GM23248 (cell line): ENCODE measurements at regions not wholly inside any gene's neighbourhood (a gene's known extent, or its start where the extent isn't known, plus 50 kb on each side); places are given as distances from the start of the nearest gene placed in this dataset.

Experiments used
- DNase-seq: peaks from one replicate; pipeline ENCODE4 v3.0.0-alpha.2; 2015
- H2AFZ ChIP-seq: fragments of 200-600 bp; sonication (generic); 2 replicates; pipeline ENCODE4 v1.6.1; 2016; ENCODE audit warnings: antibody characterized with exemption
- H3F3A ChIP-seq: fragments of 200-600 bp; sonication (generic); 2 replicates; pipeline ENCODE4 v1.6.1; 2016; ENCODE audit warnings: mild to moderate bottlenecking, antibody characterized with exemption, mixed run types; ENCODE audit not compliant: insufficient read depth
- H3K27ac ChIP-seq: fragments of 200-600 bp; sonication (generic); 2 replicates; pipeline ENCODE4 v1.5.1; 2016; ENCODE audit warnings: mild to moderate bottlenecking
- H3K27me3 ChIP-seq: fragments of 200-600 bp; sonication (generic); replicated peaks from 2 replicates; pipeline ENCODE4 v1.6.1; 2016; ENCODE audit warnings: mild to moderate bottlenecking; ENCODE audit not compliant: insufficient read depth
- H3K36me3 ChIP-seq: fragments of 200-600 bp; sonication (generic); 2 replicates; pipeline ENCODE4 v1.6.1; 2016; ENCODE audit warnings: low read depth, mild to moderate bottlenecking
- H3K4me1 ChIP-seq: fragments of 200-600 bp; sonication (generic); 2 replicates; pipeline ENCODE4 v1.6.1; 2016; ENCODE audit warnings: mild to moderate bottlenecking; ENCODE audit not compliant: insufficient read depth
- H3K4me2 ChIP-seq: fragments of 200-600 bp; sonication (generic); one replicate; pipeline ENCODE4 v1.6.1; 2016; ENCODE audit warnings: mild to moderate bottlenecking; ENCODE audit not compliant: unreplicated experiment
- H3K4me3 ChIP-seq: fragments of 200-600 bp; sonication (generic); 2 replicates; pipeline ENCODE4 v1.5.1; 2016; ENCODE audit warnings: mild to moderate bottlenecking
- H3K79me2 ChIP-seq: fragments of 200-600 bp; sonication (generic); 2 replicates; pipeline ENCODE4 v1.6.1; 2016; ENCODE audit warnings: mild to moderate bottlenecking; ENCODE audit not compliant: insufficient read depth
- H3K9ac ChIP-seq: fragments of 200-600 bp; sonication (generic); 2 replicates; pipeline ENCODE4 v1.6.1; 2016; ENCODE audit warnings: mild to moderate bottlenecking
- H3K9me2 ChIP-seq: fragments of 200-600 bp; sonication (generic); 2 replicates; pipeline ENCODE4 v1.6.1; 2016; ENCODE audit warnings: mixed run types, mild to moderate bottlenecking, moderate library complexity; ENCODE audit not compliant: insufficient read depth
- H3K9me3 ChIP-seq: fragments of 200-600 bp; sonication (generic); one replicate; pipeline ENCODE4 v1.6.1; 2017; ENCODE audit warnings: low read depth
- H4K20me1 ChIP-seq: fragments of 200-600 bp; sonication (generic); 2 replicates; pipeline ENCODE4 v1.6.0; 2016; ENCODE audit not compliant: insufficient read depth
- EZH2 ChIP-seq: fragments of 200-600 bp; sonication (generic); IDR thresholded peaks from 2 replicates; pipeline ENCODE4 v1.6.1; 2018; ENCODE audit warnings: antibody characterized with exemption, mild to moderate bottlenecking; ENCODE audit not compliant: insufficient read depth, poor library complexity, severe bottlenecking
- EZH2phosphoT487 ChIP-seq: fragments of 200-600 bp; sonication (generic); IDR thresholded peaks from 2 replicates; pipeline ENCODE4 v1.6.1; 2018; ENCODE audit warnings: antibody characterized with exemption, moderate library complexity, mild to moderate bottlenecking, low read depth; ENCODE audit not compliant: insufficient read depth
- whole genome bisulfite sequencing, 2 experiments: methylation state at CpG; one replicate each; pipeline ENCODE4 v1.1.6; 2015 to 2017; ENCODE audit warnings: low lambda C conversion rate in 2 of 2, low coverage in 1 of 2; ENCODE audit errors: missing lambda C conversion rate in 2 of 2; 5-methylcytosine and 5-hydroxymethylcytosine counted together
- in situ Hi-C: fragments of 300-500 bp; cut with MboI; formaldehyde crosslinking; loops from 2 replicates; pipeline ENCODE4 v1.15.0; 2020

- Histone ChIP-seq H2AFZ (no peak overlapping the region), H3K4me3 (no peak overlapping the region), H3K27ac (no peak overlapping the region), H3F3A (no peaks in the 10 kb centered on the region), H3K9ac (no peak overlapping the region), H3K9me2 (no peaks in the 10 kb centered on the region; the same call in 1 of the 2 replicates), H3K4me2 (no peak overlapping the region), H3K4me1 (no peaks in the 10 kb centered on the region), H3K27me3 (no peaks in the 10 kb centered on the region), H3K79me2 (no peaks in the 10 kb centered on the region), H3K9me3 (no peaks in the 10 kb centered on the region), H3K36me3 (no peaks in the 10 kb centered on the region), H4K20me1 (no peaks in the 10 kb centered on the region)
- no peak for DNase-seq
- in situ Hi-C loops: no loop called here
- no peak for TF ChIP-seq EZH2
- TF ChIP-seq EZH2phosphoT487: no peak
These were observed 251.7 kb upstream of the ROBO2 start for GRCh38 chr3:76788206-76788605.

- Histone ChIP-seq H3K4me3 (no peak overlapping the region), H3K9me3 (no peaks in the 10 kb centered on the region), H3K9ac (no peak overlapping the region), H3K79me2 (no peaks in the 10 kb centered on the region), H3K4me2 (no peak overlapping the region), H3K9me2 (no peaks in the 10 kb centered on the region; the same call in 1 of the 2 replicates), H3K36me3 (no peaks in the 10 kb centered on the region), H3K27ac (no peak overlapping the region), H3K27me3 (no peaks in the 10 kb centered on the region), H3F3A (no peaks in the 10 kb centered on the region), H4K20me1 (no peaks in the 10 kb centered on the region), H3K4me1 (no peaks in the 10 kb centered on the region), H2AFZ (no peak overlapping the region)
- 51 to 57% methylated on average over 4 of the region's 4 CpGs for WGBS, 2 experiments
- in situ Hi-C loops: no loop called here
- DNase-seq: no peak
- TF ChIP-seq EZH2phosphoT487 (no peak), EZH2 (no peak)
These were observed 250.7 kb upstream of the ROBO2 start for GRCh38 chr3:76789237-76789636.

- Histone ChIP-seq H2AFZ (no peak overlapping the region), H3K27me3 (no peaks in the 10 kb centered on the region), H3K9me2 (no peaks in the 10 kb centered on the region), H3K9me3 (no peaks in the 10 kb centered on the region), H3F3A (no peaks in the 10 kb centered on the region), H3K27ac (no peak overlapping the region), H3K4me1 (no peaks in the 10 kb centered on the region), H3K9ac (no peak overlapping the region), H3K79me2 (no peaks in the 10 kb centered on the region), H3K36me3 (no peaks in the 10 kb centered on the region), H3K4me3 (no peak overlapping the region), H4K20me1 (no peaks in the 10 kb centered on the region), H3K4me2 (no peak overlapping the region)
- in situ Hi-C loops: no loop called here
- no peak for TF ChIP-seq EZH2phosphoT487
- TF ChIP-seq EZH2: no peak
- DNase-seq: no peak
- WGBS, 2 experiments: 8 to 22% methylated on average over 1 of the region's 1 CpG
These were observed 228.5 kb upstream of the ROBO2 start for GRCh38 chr3:76811418-76811817.

GRCh38 chr3:76812649-76813242 lies 227.2 kb upstream of the ROBO2 start:
- H2AFZ ChIP-seq: no peak overlapping the region
- no peaks in the 10 kb centered on the region for H3K79me2 ChIP-seq
- no peak for TF ChIP-seq EZH2phosphoT487
- no peak for TF ChIP-seq EZH2
- H4K20me1 ChIP-seq: no peaks in the 10 kb centered on the region
- no peaks in the 10 kb centered on the region for H3K4me1 ChIP-seq
- H3F3A ChIP-seq: no peaks in the 10 kb centered on the region
- no peaks in the 10 kb centered on the region for H3K27me3 ChIP-seq
- H3K9me3 ChIP-seq: no peaks in the 10 kb centered on the region
- no peak overlapping the region for H3K4me2 ChIP-seq
- H3K27ac ChIP-seq: no peak overlapping the region
- in situ Hi-C loops: no loop called here
- H3K4me3 ChIP-seq: no peak overlapping the region
- H3K9me2 ChIP-seq: no peaks in the 10 kb centered on the region
- H3K36me3 ChIP-seq: no peaks in the 10 kb centered on the region
- H3K9ac ChIP-seq: no peak overlapping the region
- DNase-seq: no peak
- 3% methylated on average over 2 of the region's 2 CpGs for WGBS, 2 experiments

GRCh38 chr3:76815561-76815960 lies 224.3 kb upstream of the ROBO2 start:
- no peak for DNase-seq
- Histone ChIP-seq H3K4me2 (no peak overlapping the region), H3K79me2 (no peaks in the 10 kb centered on the region), H3K9ac (no peak overlapping the region), H3K27ac (no peak overlapping the region), H3K27me3 (no peaks in the 10 kb centered on the region), H3K4me3 (no peak overlapping the region), H2AFZ (no peak overlapping the region), H4K20me1 (no peaks in the 10 kb centered on the region), H3K9me2 (no peaks in the 10 kb centered on the region), H3F3A (no peaks in the 10 kb centered on the region), H3K9me3 (no peaks in the 10 kb centered on the region), H3K36me3 (no peaks in the 10 kb centered on the region), H3K4me1 (no peaks in the 10 kb centered on the region)
- in situ Hi-C loops: no loop called here
- 20 to 27% methylated on average over 1 of the region's 1 CpG for WGBS, 2 experiments
- TF ChIP-seq EZH2 (no peak), EZH2phosphoT487 (no peak)
